Type B pancreatic cell (in vitro differentiated cells): ENCODE measurements at regions not wholly inside any gene's neighbourhood (a gene's known extent, or its start where the extent isn't known, plus 50 kb on each side); places are given as distances from the start of the nearest gene placed in this dataset.

Experiments used
- DNase-seq: peaks from one replicate; pipeline ENCODE4 v3.0.0; 2021; ENCODE audit warnings: mixed read lengths; ENCODE audit not compliant: unreplicated experiment; ENCODE audit errors: extremely low spot score
- H3K27ac Mint-ChIP-seq: 2 replicates; pipeline ENCODE4 v1.8.0; 2021; ENCODE audit warnings: mild to moderate bottlenecking, mixed read lengths
- H3K27me3 Mint-ChIP-seq: 2 replicates; pipeline ENCODE4 v1.8.0; 2021; ENCODE audit warnings: mixed read lengths
- H3K36me3 Mint-ChIP-seq: 2 replicates; pipeline ENCODE4 v1.8.0; 2021; ENCODE audit warnings: mixed read lengths
- H3K4me1 Mint-ChIP-seq: one replicate; pipeline ENCODE4 v1.8.0; 2021; ENCODE audit warnings: mixed read lengths; ENCODE audit not compliant: unreplicated experiment
- H3K4me3 Mint-ChIP-seq: 2 replicates; pipeline ENCODE4 v1.8.0; 2021; ENCODE audit warnings: mild to moderate bottlenecking, mixed read lengths
- H3K9me3 Mint-ChIP-seq: 2 replicates; pipeline ENCODE4 v1.8.0; 2021; ENCODE audit warnings: mixed read lengths
- TF ChIP-seq, protein P1 (sequence below): fragments of 200-600 bp; sonication (generic); conservative IDR thresholded peaks from 2 replicates; pipeline ENCODE4 v1.5.0; 2021; ENCODE audit warnings: antibody characterized with exemption, mild to moderate bottlenecking

DNA sequence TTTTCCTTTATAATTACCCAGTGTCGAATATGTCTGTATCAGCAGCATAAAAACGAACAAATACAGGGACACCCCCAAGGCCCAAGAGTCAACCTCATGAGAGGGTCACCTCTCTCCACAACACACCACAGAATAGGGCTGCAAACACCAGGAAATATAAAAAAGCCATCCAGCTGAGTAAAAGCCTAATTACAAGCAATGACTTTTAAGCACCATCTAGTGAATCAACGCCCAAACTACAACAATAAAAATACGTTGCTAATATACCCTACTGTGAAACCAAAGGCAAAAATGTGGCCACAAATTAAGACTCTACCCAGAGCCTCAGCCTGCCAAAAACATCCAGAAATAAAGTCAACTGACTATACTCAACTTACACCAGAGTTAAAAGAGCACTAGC is 817.9 kb upstream of the NEGR1 start:
- H3K27ac Mint-ChIP-seq = peak overlapping the region; percentile 37
- DNase-seq = no peak
- H3K4me1 Mint-ChIP-seq = no peaks in the 10 kb centered on the region
- peaks cover 8% of the 10 kb centered on the region for H3K9me3 Mint-ChIP-seq
- no peaks in the 10 kb centered on the region for H3K36me3 Mint-ChIP-seq
- TF ChIP-seq, protein P1, sequence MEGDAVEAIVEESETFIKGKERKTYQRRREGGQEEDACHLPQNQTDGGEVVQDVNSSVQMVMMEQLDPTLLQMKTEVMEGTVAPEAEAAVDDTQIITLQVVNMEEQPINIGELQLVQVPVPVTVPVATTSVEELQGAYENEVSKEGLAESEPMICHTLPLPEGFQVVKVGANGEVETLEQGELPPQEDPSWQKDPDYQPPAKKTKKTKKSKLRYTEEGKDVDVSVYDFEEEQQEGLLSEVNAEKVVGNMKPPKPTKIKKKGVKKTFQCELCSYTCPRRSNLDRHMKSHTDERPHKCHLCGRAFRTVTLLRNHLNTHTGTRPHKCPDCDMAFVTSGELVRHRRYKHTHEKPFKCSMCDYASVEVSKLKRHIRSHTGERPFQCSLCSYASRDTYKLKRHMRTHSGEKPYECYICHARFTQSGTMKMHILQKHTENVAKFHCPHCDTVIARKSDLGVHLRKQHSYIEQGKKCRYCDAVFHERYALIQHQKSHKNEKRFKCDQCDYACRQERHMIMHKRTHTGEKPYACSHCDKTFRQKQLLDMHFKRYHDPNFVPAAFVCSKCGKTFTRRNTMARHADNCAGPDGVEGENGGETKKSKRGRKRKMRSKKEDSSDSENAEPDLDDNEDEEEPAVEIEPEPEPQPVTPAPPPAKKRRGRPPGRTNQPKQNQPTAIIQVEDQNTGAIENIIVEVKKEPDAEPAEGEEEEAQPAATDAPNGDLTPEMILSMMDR = no peak
- no peaks in the 10 kb centered on the region for H3K27me3 Mint-ChIP-seq
- H3K4me3 Mint-ChIP-seq = no peak overlapping the region

DNA sequence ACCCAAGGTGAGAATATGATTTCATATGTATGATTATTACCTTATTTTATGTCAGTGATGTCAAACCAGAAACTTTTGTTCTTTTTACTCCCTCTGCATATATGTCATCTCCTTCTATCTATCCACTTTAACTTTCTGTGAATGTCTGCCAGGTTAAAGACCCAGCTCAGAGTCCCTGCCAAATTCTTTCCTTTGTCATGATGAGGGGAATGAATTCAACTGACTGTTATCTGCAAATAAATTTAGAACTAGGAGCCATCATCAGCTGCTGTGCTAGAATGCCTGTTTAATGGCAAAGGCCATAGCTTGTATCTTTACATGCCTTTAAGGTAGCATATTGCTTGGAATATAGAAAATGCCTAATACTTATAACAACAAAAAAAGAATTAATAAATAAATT is 815.6 kb upstream of the NEGR1 start:
- H3K9me3 Mint-ChIP-seq = no peaks in the 10 kb centered on the region
- no peak overlapping the region for H3K27ac Mint-ChIP-seq
- H3K36me3 Mint-ChIP-seq = no peaks in the 10 kb centered on the region
- H3K4me1 Mint-ChIP-seq = no peaks in the 10 kb centered on the region
- TF ChIP-seq, protein P1 = no peak
- no peaks in the 10 kb centered on the region for H3K27me3 Mint-ChIP-seq
- no peak for DNase-seq
- no peak overlapping the region for H3K4me3 Mint-ChIP-seq

DNA sequence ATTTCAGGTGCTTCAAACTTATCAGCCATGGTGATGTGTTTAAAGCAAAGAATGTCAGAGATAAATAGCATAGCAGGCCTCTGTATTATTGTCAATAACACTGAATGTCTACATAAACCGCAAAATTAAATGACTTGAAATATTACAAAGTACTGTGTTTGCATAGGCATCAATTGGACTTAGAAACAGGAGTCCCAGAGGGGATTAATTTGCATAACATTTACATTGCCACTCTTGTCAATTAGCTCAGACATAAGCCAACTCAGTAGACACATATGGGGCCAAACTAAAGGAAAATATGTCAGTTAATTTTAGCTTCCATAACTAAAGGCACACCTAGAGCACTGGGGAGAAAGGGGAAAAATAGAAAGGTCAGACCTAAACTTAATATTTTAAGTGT is 814.5 kb upstream of the NEGR1 start:
- DNase-seq = no peak
- Mint-ChIP-seq H3K9me3 (no peaks in the 10 kb centered on the region), H3K4me1 (no peaks in the 10 kb centered on the region), H3K4me3 (no peak overlapping the region), H3K27ac (no peak overlapping the region), H3K36me3 (no peaks in the 10 kb centered on the region), H3K27me3 (no peaks in the 10 kb centered on the region)
- TF ChIP-seq, protein P1 = no peak

DNA sequence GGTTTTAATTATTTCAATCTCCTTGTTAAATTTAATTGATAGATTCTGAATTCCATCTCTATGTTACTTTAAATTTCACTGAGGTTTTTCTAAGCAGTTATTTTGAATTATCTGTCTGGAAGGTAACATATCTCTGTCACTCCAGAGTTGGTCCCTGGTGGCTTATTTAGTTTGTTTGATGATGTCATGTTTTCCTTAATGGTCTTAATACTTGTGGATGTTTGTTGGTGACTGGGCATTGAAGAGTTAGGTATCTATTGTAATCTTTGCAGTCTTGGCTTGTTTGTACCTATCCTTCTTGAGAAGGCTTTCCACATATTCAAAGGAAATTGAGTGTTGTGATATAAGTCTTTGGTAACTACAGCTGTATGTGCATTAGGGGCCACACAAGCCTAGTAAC is 810.0 kb upstream of the NEGR1 start:
- Mint-ChIP-seq H3K4me3 (no peak overlapping the region), H3K27ac (no peak overlapping the region), H3K36me3 (no peaks in the 10 kb centered on the region), H3K9me3 (peaks cover 5% of the 10 kb centered on the region), H3K4me1 (no peaks in the 10 kb centered on the region), H3K27me3 (no peaks in the 10 kb centered on the region)
- DNase-seq = no peak
- TF ChIP-seq, protein P1 = no peak

DNA sequence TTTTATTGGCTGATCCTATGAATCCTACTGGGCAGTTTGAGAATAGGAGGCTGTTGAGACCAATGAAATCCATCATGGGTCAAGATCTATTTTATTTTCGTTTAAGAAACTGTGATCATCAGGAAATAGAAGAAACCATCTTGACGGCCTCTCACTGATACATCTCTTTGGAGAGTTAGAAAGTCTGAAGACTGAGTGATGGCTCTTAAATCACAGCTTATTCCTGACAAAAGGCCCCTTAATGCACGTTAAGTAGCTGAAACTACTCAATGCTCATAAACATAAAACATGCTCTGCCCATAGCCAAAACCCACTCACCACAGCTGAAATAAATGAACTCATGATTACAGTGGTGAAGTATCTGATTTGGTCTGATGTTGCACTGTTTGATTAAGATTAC is 784.5 kb upstream of the NEGR1 start:
- H3K27ac Mint-ChIP-seq = no peak overlapping the region
- TF ChIP-seq, protein P1 = no peak

More for the DNA sequence above, 784.5 kb upstream of the NEGR1 start:
- Mint-ChIP-seq H3K27me3 (no peaks in the 10 kb centered on the region), H3K9me3 (peaks cover 5% of the 10 kb centered on the region), H3K4me3 (no peak overlapping the region), H3K36me3 (peaks cover 4% of the 10 kb centered on the region), H3K4me1 (peaks cover 12% of the 10 kb centered on the region)
- DNase-seq = no peak
